HCT116 (cell line): ENCODE measurements at regions not wholly inside any gene's neighbourhood (a gene's known extent, or its start where the extent isn't known, plus 50 kb on each side); places are given as distances from the start of the nearest gene placed in this dataset.

ENCODE experiments used
- ATAC-seq: fragments of 200-7000 bp; cut with Tn5 transposase; 2 replicates; pipeline ENCODE4 v1.9.1; 2020; ENCODE audit warnings: mild to moderate bottlenecking, moderate library complexity
- BruUV-seq: library from RNA; stranded (reverse); fragments of 400-500 nt; replicated peaks from 2 replicates; lab custom pipeline; 2021; lab: Mats Ljungman, UMichigan
- CTCF ChIA-PET: fragments of 300-600 bp; sonication (Branson Sonifier 250); formaldehyde crosslinking; loops from one replicate; lab custom pipeline; 2021; ENCODE audit warnings: antibody characterized with exemption; lab: Charles Lee
- POLR2A ChIA-PET: fragments of 300-600, 350-600 bp; sonication (Branson Sonifier 250); formaldehyde crosslinking; loops from one replicate; lab custom pipeline; 2021; ENCODE audit warnings: antibody characterized with exemption; lab: Charles Lee
- RAD21 ChIA-PET, 2 experiments: fragments of 300-600 bp; sonication (Branson Sonifier 250); formaldehyde crosslinking; loops; one replicate each; lab custom pipeline; 2023; ENCODE audit warnings: low total read pairs in 2 of 2; ENCODE audit not compliant: uncharacterized antibody in 2 of 2, unreplicated experiment in 2 of 2, low non-redundant PET in 1 of 2; lab: Charles Lee
- DNase-seq: peaks from one replicate; pipeline ENCODE4 v3.0.0-alpha.2; 2010; ENCODE audit warnings: low read depth, low spot score
- H2AFZ ChIP-seq: fragments of 200-600 bp; shearing (Covaris generic), sonication (generic); 2 replicates; pipeline ENCODE4 v1.6.1; 2017; ENCODE audit warnings: low read depth, mixed run types, mixed read lengths, antibody characterized with exemption, low read length; ENCODE audit not compliant: poor library complexity, severe bottlenecking
- H3K27ac ChIP-seq: 2 replicates; pipeline ENCODE4 v1.5.1; 2012; ENCODE audit warnings: low read depth, low read length
- H3K27me3 ChIP-seq: fragments of 200-600 bp; sonication (generic); 2 replicates; pipeline ENCODE4 v1.6.1; 2016; ENCODE audit warnings: mixed run types, low read length, mixed read lengths; ENCODE audit not compliant: insufficient read depth
- H3K36me3 ChIP-seq, 2 experiments: fragments of 200-500 bp in 1 of 2; fragments of 200-600 bp in 1 of 2; sonication (Bioruptor generic) in 1 of 2; sonication (generic) in 1 of 2; 2 replicates each; pipeline versions ENCODE4 v1.5.1 to v1.6.1; 2014 to 2016; ENCODE audit warnings: low read length in 2 of 2, inconsistent platforms in 1 of 2, mixed read lengths in 1 of 2, mixed run types in 1 of 2; ENCODE audit not compliant: insufficient read depth in 2 of 2, control insufficient read depth in 1 of 2
- H3K4me1 ChIP-seq, 2 experiments: fragments of 200-600 bp in 1 of 2; sonication (generic) in 1 of 2; 2 replicates each; pipeline versions ENCODE4 v1.5.1 to v1.6.1; 2012 to 2017; ENCODE audit warnings: low read length in 2 of 2, inconsistent platforms in 1 of 2, mild to moderate bottlenecking in 1 of 2, mixed read lengths in 1 of 2, mixed run types in 1 of 2, moderate library complexity in 1 of 2; ENCODE audit not compliant: insufficient read depth in 2 of 2, control insufficient read depth in 1 of 2
- H3K4me2 ChIP-seq: fragments of 200-600 bp; sonication (generic); 2 replicates; pipeline ENCODE4 v1.6.1; 2017; ENCODE audit warnings: mixed run types, low read length, mixed read lengths
- H3K4me3 ChIP-seq, 2 experiments: fragments of 200-600 bp in 1 of 2; sonication (generic) in 1 of 2; replicated peaks in 1 of 2; 2 replicates each; pipeline ENCODE4 v1.5.1; 2011 to 2016; ENCODE audit warnings: low read length in 2 of 2, control low read depth in 1 of 2, low read depth in 1 of 2, mild to moderate bottlenecking in 1 of 2, mixed read lengths in 1 of 2, mixed run types in 1 of 2
- H3K79me2 ChIP-seq: fragments of 200-600 bp; sonication (generic); 2 replicates; pipeline ENCODE4 v1.6.1; 2017; ENCODE audit warnings: mild to moderate bottlenecking, mixed run types, low read length, moderate library complexity, mixed read lengths; ENCODE audit not compliant: insufficient read depth
- H3K9ac ChIP-seq: fragments of 200-600 bp; sonication (generic); 2 replicates; pipeline ENCODE4 v1.6.1; 2016; ENCODE audit warnings: low read length, mixed read lengths
- H3K9me2 ChIP-seq: fragments of 200-600 bp; sonication (generic), shearing (Covaris generic); 2 replicates; pipeline ENCODE4 v1.6.1; 2017; ENCODE audit warnings: mixed run types, mild to moderate bottlenecking, moderate library complexity; ENCODE audit not compliant: insufficient read depth
- H3K9me3 ChIP-seq, 2 experiments: fragments of 200-500 bp in 1 of 2; fragments of 200-600 bp in 1 of 2; sonication (Bioruptor generic) in 1 of 2; sonication (generic) in 1 of 2; 2 replicates each; pipeline ENCODE4 v1.6.1; 2014 to 2017; ENCODE audit warnings: low read length in 2 of 2, mixed read lengths in 2 of 2, inconsistent platforms in 1 of 2, low read depth in 1 of 2, mild to moderate bottlenecking in 1 of 2, mixed run types in 1 of 2, moderate library complexity in 1 of 2; ENCODE audit not compliant: control insufficient read depth in 1 of 2, insufficient read depth in 1 of 2
- H4K20me1 ChIP-seq: fragments of 200-600 bp; sonication (generic), shearing (Covaris generic); 2 replicates; pipeline ENCODE4 v1.6.1; 2017; ENCODE audit warnings: mixed run types, mild to moderate bottlenecking, moderate library complexity; ENCODE audit not compliant: insufficient read depth
- CBX3 ChIP-seq: IDR thresholded peaks from 2 replicates; pipeline ENCODE4 v1.6.1; 2012; ENCODE audit warnings: low read depth
- CEBPB ChIP-seq: IDR thresholded peaks from 2 replicates; pipeline ENCODE4 v1.6.1; 2012; ENCODE audit warnings: low read depth
- EZH2 ChIP-seq: fragments of 200-600 bp; sonication (generic); IDR thresholded peaks from 2 replicates; pipeline ENCODE4 v1.6.1; 2017; ENCODE audit warnings: antibody characterized with exemption, mixed run types
- EZH2phosphoT487 ChIP-seq: fragments of 200-600 bp; IDR thresholded peaks from 2 replicates; pipeline ENCODE4 v1.6.1; 2018; ENCODE audit warnings: antibody characterized with exemption, borderline replicate concordance
- TCF7L2 ChIP-seq: IDR thresholded peaks from 2 replicates; pipeline ENCODE4 v1.7.0; 2011; ENCODE audit warnings: borderline replicate concordance, inconsistent platforms; ENCODE audit not compliant: insufficient read depth, insufficient read length; ENCODE audit errors: extremely low read depth
- YY1 ChIP-seq: IDR thresholded peaks from 2 replicates; pipeline ENCODE4 v1.6.1; 2011; ENCODE audit warnings: low read length, low read depth, moderate library complexity, mild to moderate bottlenecking; ENCODE audit not compliant: insufficient replicate concordance; ENCODE audit errors: extremely low read depth
- intact Hi-C: fragments of 100-400 bp; cut with micrococcal nuclease; formaldehyde crosslinking; loops from 2 replicates; pipeline ENCODE4 v1.10.0; 2022
- TF ChIP-seq, protein P1 (sequence below), 3 experiments: fragments of 200-600 bp in 1 of 3; sonication (generic) in 1 of 3; IDR thresholded peaks in 2 of 3; conservative IDR thresholded peaks in 1 of 3; 2 replicates each; pipeline ENCODE4 v1.5.1; 2012 to 2017; ENCODE audit warnings: low read depth in 2 of 3, low read length in 2 of 3, antibody characterized with exemption in 1 of 3, borderline replicate concordance in 1 of 3, control low read depth in 1 of 3, mild to moderate bottlenecking in 1 of 3, mixed read lengths in 1 of 3, mixed run types in 1 of 3, moderate library complexity in 1 of 3; ENCODE audit not compliant: insufficient read depth in 1 of 3
- TF ChIP-seq, protein P2 (sequence below): IDR thresholded peaks from 2 replicates; pipeline ENCODE4 v1.6.1; 2011; ENCODE audit warnings: mild to moderate bottlenecking, low read length, moderate library complexity; ENCODE audit not compliant: insufficient replicate concordance; ENCODE audit errors: extremely low read depth

DNA sequence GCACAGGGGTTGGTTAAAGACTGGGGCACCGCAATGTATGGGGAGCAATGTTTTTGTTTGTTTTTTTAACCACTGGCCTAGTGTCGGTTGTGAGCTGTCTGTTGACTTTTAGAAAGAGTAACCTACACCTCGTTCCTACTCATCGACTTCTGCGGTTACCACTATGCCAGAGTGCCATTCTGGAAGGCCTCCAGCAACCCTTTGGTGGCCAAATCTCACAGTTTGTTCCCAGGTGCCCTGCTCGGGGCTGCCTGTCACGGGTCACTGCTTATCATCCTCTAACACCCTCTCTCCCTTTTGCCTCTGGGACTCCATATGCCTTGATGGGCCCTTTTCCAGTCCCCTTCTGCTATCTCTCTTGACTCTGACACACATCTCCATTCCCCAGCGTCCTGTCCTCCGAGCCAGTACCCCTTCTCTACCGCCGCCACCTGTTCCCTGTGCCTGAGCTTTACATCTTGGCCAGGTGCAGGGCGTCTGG is 290.4 kb upstream of the C2CD4B start:
- Histone ChIP-seq H3K4me1 (peaks cover 0 to 4% of the 10 kb centered on the region in 2 experiments; a peak in 1 of 4 replicates), H3K27ac (no peak overlapping the region), H3K9me2 (no peaks in the 10 kb centered on the region), H3K9ac (no peak overlapping the region), H3K27me3 (no peaks in the 10 kb centered on the region), H3K9me3 (no peaks in the 10 kb centered on the region), H3K36me3 (no peaks in the 10 kb centered on the region), H2AFZ (no peak overlapping the region), H3K4me3 (no peak overlapping the region), H3K4me2 (no peak overlapping the region), H3K79me2 (no peaks in the 10 kb centered on the region), H4K20me1 (no peaks in the 10 kb centered on the region)
- RAD21 ChIA-PET: no interaction called here
- no TSS peak for BruUV-seq
- TF ChIP-seq EZH2: no peak
- TF ChIP-seq, protein P1, sequence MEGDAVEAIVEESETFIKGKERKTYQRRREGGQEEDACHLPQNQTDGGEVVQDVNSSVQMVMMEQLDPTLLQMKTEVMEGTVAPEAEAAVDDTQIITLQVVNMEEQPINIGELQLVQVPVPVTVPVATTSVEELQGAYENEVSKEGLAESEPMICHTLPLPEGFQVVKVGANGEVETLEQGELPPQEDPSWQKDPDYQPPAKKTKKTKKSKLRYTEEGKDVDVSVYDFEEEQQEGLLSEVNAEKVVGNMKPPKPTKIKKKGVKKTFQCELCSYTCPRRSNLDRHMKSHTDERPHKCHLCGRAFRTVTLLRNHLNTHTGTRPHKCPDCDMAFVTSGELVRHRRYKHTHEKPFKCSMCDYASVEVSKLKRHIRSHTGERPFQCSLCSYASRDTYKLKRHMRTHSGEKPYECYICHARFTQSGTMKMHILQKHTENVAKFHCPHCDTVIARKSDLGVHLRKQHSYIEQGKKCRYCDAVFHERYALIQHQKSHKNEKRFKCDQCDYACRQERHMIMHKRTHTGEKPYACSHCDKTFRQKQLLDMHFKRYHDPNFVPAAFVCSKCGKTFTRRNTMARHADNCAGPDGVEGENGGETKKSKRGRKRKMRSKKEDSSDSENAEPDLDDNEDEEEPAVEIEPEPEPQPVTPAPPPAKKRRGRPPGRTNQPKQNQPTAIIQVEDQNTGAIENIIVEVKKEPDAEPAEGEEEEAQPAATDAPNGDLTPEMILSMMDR (IDR thresholded peaks at IDR 0.05 in 2 of 3, conservative IDR thresholded peaks at IDR 0.05 in 1 of 3; ENCODE audit: borderline replicate concordance in 1 of 3, insufficient read depth in 1 of 3, low read depth in 2 of 3, low read length in 2 of 3): no peak
- TF ChIP-seq, protein P2, sequence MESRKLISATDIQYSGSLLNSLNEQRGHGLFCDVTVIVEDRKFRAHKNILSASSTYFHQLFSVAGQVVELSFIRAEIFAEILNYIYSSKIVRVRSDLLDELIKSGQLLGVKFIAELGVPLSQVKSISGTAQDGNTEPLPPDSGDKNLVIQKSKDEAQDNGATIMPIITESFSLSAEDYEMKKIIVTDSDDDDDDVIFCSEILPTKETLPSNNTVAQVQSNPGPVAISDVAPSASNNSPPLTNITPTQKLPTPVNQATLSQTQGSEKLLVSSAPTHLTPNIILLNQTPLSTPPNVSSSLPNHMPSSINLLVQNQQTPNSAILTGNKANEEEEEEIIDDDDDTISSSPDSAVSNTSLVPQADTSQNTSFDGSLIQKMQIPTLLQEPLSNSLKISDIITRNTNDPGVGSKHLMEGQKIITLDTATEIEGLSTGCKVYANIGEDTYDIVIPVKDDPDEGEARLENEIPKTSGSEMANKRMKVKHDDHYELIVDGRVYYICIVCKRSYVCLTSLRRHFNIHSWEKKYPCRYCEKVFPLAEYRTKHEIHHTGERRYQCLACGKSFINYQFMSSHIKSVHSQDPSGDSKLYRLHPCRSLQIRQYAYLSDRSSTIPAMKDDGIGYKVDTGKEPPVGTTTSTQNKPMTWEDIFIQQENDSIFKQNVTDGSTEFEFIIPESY: no peak
- TF ChIP-seq CEBPB: no peak
- no peak for TF ChIP-seq EZH2phosphoT487
- TF ChIP-seq TCF7L2: no peak
- no peak for TF ChIP-seq YY1
- no peak for TF ChIP-seq CBX3
- intact Hi-C loops: no loop called here
- POLR2A ChIA-PET: no interaction called here
- DNase-seq (no peak), ATAC-seq (no peak)
- CTCF ChIA-PET: no interaction called here
